ENCODE measurements at regions not wholly inside any gene's neighbourhood (a gene's known extent, or its start where the extent isn't known, plus 50 kb on each side); places are given as distances from the start of the nearest gene placed in this dataset.

DNA sequence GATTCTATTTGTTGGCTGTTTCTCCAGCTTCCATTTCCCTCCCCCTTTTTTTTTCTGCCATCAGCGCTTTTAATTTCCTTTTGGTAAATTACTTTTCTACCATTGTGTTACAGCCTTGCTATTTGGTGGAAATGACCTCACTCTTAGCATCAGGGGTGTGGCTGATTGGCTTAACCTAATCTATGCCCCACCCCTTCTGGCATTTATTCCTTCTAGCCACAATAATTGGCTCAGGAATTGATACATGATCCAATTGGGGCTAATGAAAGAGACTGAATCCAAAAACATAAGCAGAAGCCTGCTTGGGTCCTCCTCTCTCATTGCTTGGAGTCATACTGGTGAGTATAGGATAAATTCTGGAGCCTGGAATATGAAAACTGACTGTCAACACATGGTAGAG, 402.4 kb upstream of the LRRC4C start:
- no peak for DNase-seq (ENCODE audit: low read depth)

DNA sequence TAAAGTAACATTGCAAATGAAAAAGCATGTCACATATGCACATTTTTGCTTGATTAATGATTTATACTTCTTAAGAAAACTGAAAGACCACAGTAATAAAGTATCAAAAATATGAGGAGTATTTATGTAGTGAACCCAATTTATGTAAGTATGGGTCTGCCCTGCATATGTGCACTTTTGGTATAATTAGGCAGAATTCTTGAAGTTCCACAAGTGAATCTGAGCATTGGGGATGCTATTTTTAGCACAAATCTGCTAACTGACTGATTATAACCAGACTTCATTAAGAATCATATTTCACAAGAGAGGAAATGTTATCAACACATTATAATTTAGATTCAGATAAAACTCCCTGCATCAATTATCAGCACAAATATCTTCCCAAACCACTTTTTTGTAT, 407.1 kb upstream of the LRRC4C start:
- DNase-seq (ENCODE audit: low read depth): no peak

DNA sequence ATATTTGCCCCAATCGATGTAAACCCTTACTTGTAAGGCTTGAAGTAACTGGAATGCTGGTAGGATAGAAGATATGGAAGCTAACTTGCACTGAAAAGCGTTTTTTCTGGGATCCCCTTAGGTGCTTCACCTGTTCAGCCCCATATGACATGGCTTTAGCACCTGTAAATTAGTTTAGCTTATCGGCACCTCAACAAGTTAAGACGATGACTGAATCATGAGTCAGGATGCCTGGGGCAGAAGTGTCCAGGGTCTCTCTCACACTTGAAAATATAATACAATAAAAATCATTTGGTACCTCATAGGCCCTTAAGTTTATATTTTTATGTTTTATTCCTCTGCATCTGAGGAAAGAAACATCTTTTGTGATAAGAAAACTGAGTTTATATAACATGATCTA, 409.2 kb upstream of the LRRC4C start:
- DNase-seq (ENCODE audit: low read depth): peak; percentile 29

DNA sequence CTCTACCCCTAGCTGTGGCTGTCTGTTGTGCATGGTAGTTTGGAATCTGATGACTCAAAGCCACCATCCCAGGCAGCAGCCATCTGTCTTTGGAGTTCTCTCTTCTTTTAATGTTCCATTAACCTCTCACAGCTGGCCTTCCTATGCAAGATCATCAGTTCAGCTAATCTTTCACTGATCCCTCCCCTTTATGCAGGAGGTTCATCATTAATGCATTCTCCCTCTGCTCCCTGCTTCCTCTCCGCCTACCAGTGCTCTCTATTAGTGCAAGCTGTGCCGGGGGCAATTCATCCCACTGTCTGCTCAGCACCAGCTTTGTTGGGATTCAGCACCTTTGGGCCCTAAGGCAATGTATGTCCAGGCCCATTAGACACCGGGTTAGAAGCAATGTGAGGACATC, 413.0 kb upstream of the LRRC4C start:
- no peak for DNase-seq (ENCODE audit: low read depth)

DNA sequence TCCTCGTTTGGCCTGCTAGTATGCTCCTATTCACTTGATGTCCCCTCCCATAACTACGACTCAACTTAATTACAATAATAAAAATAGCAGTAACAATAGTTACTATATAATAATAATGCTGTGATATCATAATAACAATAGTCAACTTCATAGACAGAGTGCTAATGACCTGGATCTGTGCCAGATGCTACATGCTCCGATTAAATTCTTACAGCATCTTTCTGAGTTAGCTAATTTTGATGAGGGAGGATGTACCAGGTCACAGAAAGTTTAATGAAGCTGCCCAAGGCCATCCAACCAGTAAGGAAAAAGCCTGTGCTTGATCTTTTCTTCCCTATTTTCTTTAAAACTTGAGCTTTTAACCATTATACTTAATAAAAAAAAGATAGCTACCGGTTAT, 413.4 kb upstream of the LRRC4C start:
- no peak for DNase-seq (ENCODE audit: low read depth)

DNA sequence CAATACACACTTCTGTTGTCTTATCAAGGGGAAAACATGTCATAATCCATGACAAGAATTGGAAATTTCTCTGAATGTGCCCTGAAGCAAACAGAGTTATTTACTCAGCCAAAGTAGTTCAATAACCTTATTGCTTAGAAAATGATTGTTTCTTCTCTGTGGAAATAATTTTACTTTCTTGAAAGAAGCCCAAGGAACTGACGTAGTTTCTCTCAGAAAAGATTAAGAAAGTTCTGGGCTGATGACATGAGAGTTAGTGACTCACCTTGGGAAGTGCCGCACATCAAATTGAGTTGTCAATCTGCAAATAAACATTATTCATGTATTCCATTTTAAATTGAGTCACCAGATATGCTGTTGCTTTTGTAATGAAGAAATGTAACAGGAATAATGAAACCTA, 418.6 kb upstream of the LRRC4C start:
- DNase-seq (ENCODE audit: low read depth): peak; percentile 54

DNA sequence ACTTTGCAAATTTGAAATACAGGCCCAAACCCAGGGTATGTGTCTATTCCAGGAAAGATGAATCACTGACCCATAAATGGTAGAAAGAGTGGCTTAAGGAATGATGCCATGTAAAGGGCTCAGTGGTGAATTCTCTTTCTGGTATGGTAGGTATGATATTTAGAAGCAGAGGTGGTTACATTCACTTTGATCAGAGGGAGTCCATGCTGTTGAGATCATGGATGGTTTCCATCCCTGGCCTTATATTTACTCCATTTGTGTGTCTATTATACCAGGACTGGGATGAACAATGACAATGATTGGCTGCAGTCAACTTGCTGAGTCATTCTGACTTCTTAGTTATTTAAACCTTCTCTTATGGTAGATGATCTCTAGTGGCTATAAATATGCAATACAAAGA, 419.8 kb upstream of the LRRC4C start:
- peak; percentile 85 for DNase-seq (ENCODE audit: low read depth)

DNA sequence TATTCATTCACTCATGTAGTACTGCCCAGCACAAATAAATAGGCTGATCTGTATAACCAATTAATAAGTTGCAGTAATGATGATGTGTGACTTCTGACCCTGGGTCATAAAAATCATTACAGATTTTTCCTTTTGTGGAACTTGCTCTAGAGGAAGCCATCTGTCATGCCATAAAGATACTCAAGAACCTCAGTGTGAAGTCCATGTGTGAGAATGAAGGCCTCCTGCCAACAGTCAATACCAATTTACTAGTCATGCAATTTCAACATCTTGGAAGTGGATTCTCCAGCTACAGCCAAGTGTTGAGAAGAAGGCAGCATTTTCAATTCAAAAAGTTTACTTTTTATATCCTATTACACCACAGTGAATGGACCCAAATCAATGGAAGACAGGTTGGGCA, 435.6 kb upstream of the LRRC4C start:
- DNase-seq (ENCODE audit: low read depth): no peak

DNA sequence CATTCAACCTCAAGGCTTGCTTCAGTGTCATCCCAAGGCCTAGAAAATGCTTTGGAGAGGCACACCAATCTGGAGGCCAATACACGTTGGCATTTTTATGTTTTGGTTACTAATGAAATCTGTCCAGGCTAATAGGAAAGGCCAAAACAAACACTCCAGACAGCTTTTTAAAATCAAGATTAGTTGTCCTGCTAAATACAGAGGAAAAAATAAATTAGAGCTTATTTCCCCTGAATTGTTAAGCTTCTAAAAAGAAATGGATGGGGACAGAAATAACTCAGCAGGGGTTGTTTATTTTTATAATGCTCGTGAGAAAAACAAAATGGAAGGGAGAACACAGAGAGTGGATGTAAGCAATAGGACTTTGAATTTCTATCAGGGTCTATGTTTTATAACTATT, 438.5 kb upstream of the LRRC4C start:
- DNase-seq (ENCODE audit: low read depth): no peak

DNA sequence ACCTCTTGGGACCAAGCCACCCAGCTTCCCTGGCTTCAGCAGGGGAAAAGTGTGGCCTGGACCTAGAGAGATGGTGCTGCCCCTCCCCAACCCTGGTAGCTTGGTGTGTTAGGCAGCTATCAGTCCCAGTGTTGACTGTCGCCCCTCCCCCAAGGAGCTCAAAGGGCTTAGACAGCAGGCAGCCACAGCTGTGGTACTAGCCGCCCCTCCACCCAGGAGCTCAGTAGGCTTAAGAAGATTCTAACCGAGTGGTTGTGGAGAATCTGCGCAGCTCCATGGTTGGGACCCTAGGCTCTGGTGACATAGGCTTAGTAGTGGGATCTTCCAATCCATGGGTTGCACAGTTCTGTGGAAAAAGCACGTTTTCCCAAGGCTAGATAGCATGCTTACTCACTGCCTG, 458.4 kb upstream of the LRRC4C start:
- no peak for DNase-seq (ENCODE audit: low read depth)

DNA sequence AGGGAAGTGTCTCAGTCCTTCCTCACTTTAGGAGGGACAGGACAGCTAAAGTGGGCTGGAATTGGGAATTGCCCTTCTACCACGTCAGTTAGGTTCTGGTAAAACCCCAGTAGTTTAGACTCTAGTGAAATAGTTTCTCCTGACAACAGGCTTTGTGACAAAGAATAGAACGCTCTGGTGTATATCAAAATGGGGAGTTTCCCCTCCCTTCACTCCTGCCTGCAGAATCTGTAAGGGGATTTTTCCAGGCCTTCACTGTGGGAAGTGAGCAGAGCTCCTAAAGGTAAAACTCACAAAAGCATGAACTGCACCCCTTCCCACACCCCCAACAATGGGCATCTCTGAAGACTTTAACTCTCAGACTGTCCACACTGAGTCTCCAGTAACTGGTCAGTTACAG, 460.9 kb upstream of the LRRC4C start:
- no peak for DNase-seq (ENCODE audit: low read depth)

DNA sequence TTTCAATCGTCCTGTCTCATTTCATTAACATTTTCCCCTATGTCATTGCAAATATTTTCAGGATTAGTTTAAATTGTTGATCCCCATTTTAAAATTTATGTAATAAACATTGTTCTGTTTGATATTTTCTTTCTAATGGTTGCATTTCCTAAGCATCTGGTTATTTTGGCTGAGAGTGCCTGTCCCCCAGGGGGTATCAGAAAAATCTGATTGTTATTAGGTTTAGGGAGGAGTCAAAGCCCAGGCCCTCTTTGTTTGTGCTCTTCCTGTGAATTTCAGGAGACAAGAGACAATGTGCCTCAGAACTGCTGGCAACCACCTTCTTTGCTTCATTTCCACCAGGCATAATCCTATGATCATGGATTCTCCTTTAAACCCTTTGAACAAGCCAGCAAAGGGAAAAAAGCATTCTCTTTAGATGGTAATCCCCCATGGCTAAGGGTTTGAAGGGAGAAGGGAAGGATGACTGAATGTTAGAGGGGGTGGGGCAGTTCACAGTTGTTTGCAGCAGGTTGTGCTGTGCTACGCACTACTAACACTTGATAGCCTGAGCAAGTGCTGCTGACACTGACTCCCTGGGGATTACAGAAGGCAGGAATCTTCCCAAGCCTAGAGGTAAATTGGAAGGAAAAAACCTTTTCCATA, 462.4 kb upstream of the LRRC4C start:
- no peak for DNase-seq (ENCODE audit: low read depth)

DNA sequence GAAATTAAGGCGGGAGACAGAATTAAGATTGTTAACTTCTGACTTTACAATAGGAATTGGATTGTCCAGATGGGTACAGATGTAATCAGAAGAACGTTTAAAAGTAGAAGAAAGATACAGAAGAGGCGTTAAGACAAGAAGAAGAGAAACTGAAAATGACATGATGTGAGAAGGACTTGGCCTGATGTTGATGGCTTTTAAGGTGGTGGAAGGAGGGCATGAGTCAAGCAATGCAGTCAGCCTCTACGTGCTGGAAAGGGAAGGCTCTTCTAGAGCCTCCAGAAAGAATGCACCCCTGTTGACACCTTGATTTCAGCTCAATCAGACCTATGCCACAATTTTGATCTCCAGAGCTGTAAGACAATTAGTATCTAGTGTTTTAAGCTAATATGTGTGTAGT, 466.9 kb upstream of the LRRC4C start:
- DNase-seq (ENCODE audit: low read depth): no peak

DNA sequence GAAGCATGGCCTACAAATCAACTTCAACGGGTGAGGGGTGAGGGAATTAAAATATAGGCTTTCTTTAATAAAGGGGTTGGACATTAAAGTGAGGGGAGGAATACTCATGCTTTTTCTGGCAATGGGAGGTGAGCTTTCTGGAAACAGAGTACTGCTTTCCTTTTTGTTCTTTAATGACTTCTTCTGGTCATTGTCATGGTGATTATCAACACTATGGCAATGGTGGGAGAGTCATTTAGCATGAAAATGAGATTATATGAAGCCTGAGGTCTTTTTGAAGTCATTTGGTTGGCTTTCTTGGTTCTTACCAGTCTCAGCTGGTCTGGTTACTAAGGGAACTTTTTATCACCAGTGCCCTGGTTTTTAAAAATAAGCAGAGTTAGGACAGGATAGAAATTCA, 475.8 kb upstream of the LRRC4C start:
- DNase-seq (ENCODE audit: low read depth): no peak

DNA sequence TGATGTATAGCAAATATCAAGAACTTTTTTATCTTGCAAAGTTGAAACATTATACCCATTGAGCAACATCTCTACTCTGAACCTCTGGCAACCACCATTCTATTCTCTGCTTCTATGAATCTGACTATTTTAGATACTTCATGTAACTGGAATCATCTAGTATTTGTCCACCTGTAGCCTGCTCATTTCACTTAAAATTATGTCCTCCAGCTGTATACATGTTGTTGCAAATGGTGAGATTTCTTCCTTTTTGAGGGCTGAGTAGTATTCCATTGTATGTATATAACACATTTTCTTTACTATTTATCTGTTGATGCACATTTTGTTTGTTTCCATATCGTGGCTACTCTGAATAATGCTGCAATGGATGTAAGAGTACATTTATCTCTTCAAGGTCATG, 476.3 kb upstream of the LRRC4C start:
- DNase-seq (ENCODE audit: low read depth): no peak

DNA sequence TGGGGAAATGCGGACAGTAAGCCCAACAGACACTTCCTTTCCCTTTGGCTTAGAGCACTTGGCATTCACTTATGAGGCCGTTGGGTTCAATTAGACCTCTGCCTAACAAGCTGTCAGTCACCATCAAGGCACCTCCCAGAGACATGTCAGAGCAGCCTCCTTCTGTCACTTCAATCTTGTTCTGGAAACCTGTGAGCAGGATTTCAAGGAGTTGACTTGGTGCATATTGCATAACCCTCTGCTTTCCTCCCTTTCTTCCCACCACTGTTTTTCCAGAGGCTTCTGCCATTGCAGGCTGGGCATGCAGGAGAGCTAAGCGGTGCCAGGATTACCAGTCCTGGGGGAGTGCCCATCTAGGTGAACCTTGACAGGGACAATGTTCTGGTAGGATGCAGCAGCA, 484.2 kb upstream of the LRRC4C start:
- DNase-seq (ENCODE audit: low read depth): no peak

DNA sequence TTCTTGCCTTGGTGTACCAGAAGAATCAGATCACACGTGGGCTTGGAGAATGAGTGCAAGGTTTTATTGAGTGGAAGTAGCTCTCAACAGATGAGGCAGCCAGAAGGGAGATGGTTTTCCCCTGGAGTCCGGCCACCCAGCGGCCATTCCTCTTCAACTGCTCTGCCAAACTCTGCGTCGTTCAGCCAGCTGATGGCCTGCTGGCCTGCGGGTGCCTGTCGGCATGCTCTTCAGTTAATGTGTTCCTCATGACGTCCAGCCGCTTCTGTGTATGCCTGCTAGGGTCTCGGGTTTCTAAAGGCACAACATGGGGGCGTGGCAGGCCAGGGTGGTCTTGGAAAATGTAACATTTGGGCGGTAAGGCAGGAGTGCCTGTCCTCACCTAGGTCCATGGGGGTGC, 487.9 kb upstream of the LRRC4C start:
- no peak for DNase-seq (ENCODE audit: low read depth)

DNA sequence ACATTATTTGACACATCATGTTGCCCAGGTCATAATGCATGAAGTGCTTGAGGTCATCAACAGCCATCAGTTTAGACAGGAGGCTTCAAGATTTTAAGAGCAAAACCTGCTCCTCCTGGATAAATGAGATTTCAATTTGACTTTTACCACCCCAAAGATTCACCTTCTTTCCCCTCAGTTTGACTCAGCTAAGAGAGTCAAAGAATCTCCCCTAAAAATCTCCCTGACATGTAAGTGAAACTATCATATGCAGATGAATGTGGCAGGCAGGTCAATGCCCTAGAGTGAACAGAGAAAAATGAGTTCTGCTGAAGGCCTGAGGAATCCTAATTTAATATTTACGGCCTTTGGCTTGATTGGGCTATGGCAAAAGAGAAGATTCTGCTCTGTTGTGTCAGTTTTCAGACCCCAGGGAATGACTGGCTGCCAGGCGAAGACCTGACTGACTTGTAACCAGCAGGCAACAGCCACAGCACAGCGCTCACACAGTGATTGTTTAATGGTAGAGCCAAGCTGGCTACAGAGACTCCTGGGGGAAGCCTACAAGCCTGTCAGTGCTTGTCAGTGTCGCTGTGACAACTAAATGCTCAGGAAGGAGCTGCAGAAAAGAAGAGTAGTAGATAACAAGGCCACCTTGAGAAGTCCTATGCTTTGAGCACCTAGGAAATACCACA, 491.2 kb upstream of the LRRC4C start:
- no peak for DNase-seq (ENCODE audit: low read depth)

DNA sequence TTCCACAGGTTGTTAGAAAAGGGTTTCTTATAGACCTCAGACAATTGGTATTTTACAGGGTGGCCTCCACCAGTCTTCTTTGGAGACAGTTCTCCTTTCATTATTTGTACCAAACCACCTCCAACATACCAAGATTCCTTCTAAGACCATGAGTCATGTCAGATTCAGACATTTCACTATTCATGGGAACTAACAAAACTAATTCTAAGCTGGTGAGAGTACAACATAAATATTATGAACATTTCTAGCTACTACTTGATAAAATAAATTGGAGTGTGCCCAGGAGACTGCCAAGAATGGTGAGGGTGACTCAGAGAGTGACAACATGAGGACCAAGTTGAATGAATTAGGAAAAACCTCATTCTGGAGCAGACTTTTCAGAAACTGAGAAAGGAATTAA, 494.6 kb upstream of the LRRC4C start:
- DNase-seq (ENCODE audit: low read depth): peak; percentile 76

DNA sequence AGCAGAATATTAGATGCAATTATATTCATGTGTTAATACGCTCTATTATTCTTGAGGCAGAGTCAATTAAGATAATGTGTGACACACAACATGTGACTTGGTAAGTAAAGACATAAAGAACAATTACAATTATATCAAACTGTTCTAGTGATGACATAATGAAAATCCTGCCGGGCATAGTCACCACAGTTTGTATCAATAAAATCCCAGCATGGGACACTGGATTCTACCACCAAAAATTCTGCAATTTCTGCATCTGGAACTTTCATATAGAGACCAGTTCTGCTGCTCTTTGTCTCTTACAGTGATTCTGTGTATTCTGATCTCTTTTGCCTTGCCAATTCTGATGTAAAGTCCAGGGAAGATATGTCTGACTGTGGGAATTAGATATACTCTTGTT, 495.6 kb upstream of the LRRC4C start:
- no peak for DNase-seq (ENCODE audit: low read depth)

DNA sequence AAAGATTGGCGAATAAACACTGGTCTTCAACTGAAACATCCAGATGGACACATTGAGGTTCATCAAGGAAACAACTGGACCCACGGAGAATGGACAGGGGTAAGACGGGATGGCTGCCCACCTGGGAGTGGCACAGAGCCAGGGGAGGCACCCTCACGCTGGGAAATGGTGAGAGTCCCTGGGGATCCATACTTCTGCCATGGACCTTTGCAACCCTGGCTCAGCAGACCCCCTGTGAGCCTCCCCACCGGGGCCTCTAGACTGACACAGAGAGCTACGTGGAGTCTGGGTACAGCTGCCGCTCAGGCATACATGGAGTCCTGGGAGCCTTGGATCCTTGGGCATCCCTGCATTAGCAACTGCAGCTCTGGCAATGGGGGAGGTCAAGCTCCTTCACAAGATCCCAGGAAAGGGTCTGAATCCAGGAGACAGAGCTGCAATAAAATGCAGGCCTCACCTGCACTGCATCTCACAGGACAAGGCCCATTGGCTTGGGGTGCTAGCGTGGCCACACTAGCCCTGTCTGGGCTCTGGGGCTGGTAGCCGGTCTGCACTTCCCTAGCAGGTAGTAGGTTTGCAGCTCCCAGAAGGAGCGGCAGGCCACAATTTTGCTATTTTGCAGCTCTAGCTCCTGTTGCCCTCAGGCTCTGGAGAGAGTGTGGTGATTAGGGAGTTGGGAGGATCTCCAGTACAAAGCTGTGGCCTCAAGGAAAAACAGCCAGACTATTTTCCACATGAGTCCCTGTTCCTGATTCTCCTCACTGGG, 496.4 kb upstream of the LRRC4C start:
- DNase-seq (ENCODE audit: low read depth): peak; percentile 10

DNA sequence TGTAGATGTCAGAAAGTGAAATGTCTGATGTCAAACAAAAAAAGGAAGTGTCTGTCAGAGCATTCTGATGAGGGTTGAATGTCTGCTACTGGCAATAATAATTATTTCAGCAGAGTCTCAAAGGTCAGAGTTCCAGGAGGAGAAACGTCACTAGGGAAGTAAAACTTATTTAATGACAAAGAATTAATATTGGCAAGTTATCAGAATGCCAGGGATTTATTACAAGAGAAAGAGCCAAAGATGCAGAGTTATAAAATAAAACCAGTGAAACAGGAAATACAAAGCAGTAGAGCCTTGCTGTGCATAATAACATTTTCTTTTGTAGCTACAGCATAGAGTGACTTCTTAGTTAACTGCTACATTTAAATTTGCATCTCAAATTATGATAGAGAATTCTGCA, 504.0 kb upstream of the LRRC4C start:
- no peak for DNase-seq (ENCODE audit: low read depth)

DNA sequence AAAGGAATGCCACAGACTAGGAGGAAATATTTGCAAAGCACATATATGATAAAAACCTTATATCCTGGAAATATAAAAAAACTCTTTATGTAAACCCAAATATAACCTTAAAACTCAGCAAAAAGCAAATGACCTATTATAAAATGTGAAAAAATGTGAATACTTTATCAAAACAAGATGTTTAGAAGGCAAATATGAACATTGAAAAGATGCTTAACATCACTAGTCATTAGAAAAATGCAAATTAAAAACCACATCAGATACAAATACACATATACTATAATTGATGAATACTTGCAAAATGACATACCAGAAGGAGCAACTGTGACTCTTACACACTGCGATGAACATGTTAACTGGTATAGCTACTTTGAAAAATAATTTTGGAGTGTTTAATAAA, 511.2 kb upstream of the LRRC4C start:
- no peak for DNase-seq (ENCODE audit: low read depth)
